ENCODE measurements at regions not wholly inside any gene's neighbourhood (a gene's known extent, or its start where the extent isn't known, plus 50 kb on each side); places are given as distances from the start of the nearest gene placed in this dataset.
"Not testable (repeated sequence)": the region's sequence is repeated elsewhere in the genome, so short reads cannot be mapped to it uniquely, and the experiment has no call there.

- not testable (repeated sequence) for H3K4me1 Mint-ChIP-seq (ENCODE audit: low read depth)
These were observed 502.2 kb downstream of the SPATA31D1 start for GRCh38 chr9:82490821-82491220.

GRCh38 chr9:82491604-82492003 is 503.0 kb downstream of the SPATA31D1 start:
- DNase-seq (no peak), ATAC-seq (no peak)
- Mint-ChIP-seq H3K9me3 (ENCODE audit: insufficient read depth) (no peaks in the 10 kb centered on the region), H3K27me3 (ENCODE audit: low read depth) (no peaks in the 10 kb centered on the region), H3K36me3 (ENCODE audit: low read depth) (no peaks in the 10 kb centered on the region), H3K4me3 (no peak overlapping the region), H3K27ac (no peak overlapping the region), H3K4me1 (ENCODE audit: low read depth) (no peaks in the 10 kb centered on the region)
- POLR2A ChIA-PET = no interaction called here
- CTCF ChIA-PET = no interaction called here

More at GRCh38 chr9:82490821-82491220, 502.2 kb downstream of the SPATA31D1 start:
- DNase-seq; H3K9me3 Mint-ChIP-seq (ENCODE audit: insufficient read depth); H3K27me3 Mint-ChIP-seq (ENCODE audit: low read depth); CTCF ChIA-PET; H3K36me3 Mint-ChIP-seq (ENCODE audit: low read depth); H3K27ac Mint-ChIP-seq; H3K4me3 Mint-ChIP-seq; ATAC-seq; POLR2A ChIA-PET: not testable (repeated sequence)

GRCh38 chr9:82492274-82492673 is 503.7 kb downstream of the SPATA31D1 start:
- POLR2A ChIA-PET = no interaction called here
- Mint-ChIP-seq H3K4me3 (no peak overlapping the region), H3K9me3 (ENCODE audit: insufficient read depth) (no peaks in the 10 kb centered on the region), H3K36me3 (ENCODE audit: low read depth) (no peaks in the 10 kb centered on the region), H3K27ac (no peak overlapping the region), H3K27me3 (ENCODE audit: low read depth) (no peaks in the 10 kb centered on the region), H3K4me1 (ENCODE audit: low read depth) (no peaks in the 10 kb centered on the region)
- CTCF ChIA-PET = no interaction called here
- no peak for ATAC-seq
- no peak for DNase-seq

- Mint-ChIP-seq H3K4me3 (no peak overlapping the region), H3K4me1 (ENCODE audit: low read depth) (no peaks in the 10 kb centered on the region), H3K9me3 (ENCODE audit: insufficient read depth) (no peaks in the 10 kb centered on the region), H3K36me3 (ENCODE audit: low read depth) (no peaks in the 10 kb centered on the region), H3K27me3 (ENCODE audit: low read depth) (no peaks in the 10 kb centered on the region), H3K27ac (no peak overlapping the region)
- CTCF ChIA-PET = no interaction called here
- DNase-seq (no peak), ATAC-seq (no peak)
- POLR2A ChIA-PET = no interaction called here
These were observed 507.6 kb downstream of the SPATA31D1 start for GRCh38 chr9:82495884-82496777.

GRCh38 chr9:82498541-82499317 is 510.2 kb downstream of the SPATA31D1 start:
- ATAC-seq = no peak
- H3K4me1 Mint-ChIP-seq (ENCODE audit: low read depth) = no peaks in the 10 kb centered on the region
- H3K27me3 Mint-ChIP-seq (ENCODE audit: low read depth) = no peaks in the 10 kb centered on the region
- no peak overlapping the region for H3K4me3 Mint-ChIP-seq
- DNase-seq = no peak
- no peaks in the 10 kb centered on the region for H3K36me3 Mint-ChIP-seq (ENCODE audit: low read depth)
- no peaks in the 10 kb centered on the region for H3K9me3 Mint-ChIP-seq (ENCODE audit: insufficient read depth)
- CTCF ChIA-PET = no interaction called here
- H3K27ac Mint-ChIP-seq = no peak overlapping the region
- POLR2A ChIA-PET = no interaction called here

- ChIA-PET CTCF (no interaction called here), POLR2A (no interaction called here)
- H3K36me3 Mint-ChIP-seq (ENCODE audit: low read depth) = no peaks in the 10 kb centered on the region
- no peaks in the 10 kb centered on the region for H3K9me3 Mint-ChIP-seq (ENCODE audit: insufficient read depth)
- DNase-seq (no peak), ATAC-seq (no peak)
- no peaks in the 10 kb centered on the region for H3K4me1 Mint-ChIP-seq (ENCODE audit: low read depth)
- H3K27me3 Mint-ChIP-seq (ENCODE audit: low read depth) = no peaks in the 10 kb centered on the region
- H3K27ac Mint-ChIP-seq = no peak overlapping the region
- H3K4me3 Mint-ChIP-seq = no peak overlapping the region
These were observed 510.8 kb downstream of the SPATA31D1 start for GRCh38 chr9:82499337-82499736.

- DNase-seq (no peak), ATAC-seq (no peak)
- H3K9me3 Mint-ChIP-seq (ENCODE audit: insufficient read depth) = peaks cover 5% of the 10 kb centered on the region
- no peak overlapping the region for H3K27ac Mint-ChIP-seq
- H3K36me3 Mint-ChIP-seq (ENCODE audit: low read depth) = no peaks in the 10 kb centered on the region
- no peaks in the 10 kb centered on the region for H3K4me1 Mint-ChIP-seq (ENCODE audit: low read depth)
- no peak overlapping the region for H3K4me3 Mint-ChIP-seq
- POLR2A ChIA-PET = no interaction called here
- no peaks in the 10 kb centered on the region for H3K27me3 Mint-ChIP-seq (ENCODE audit: low read depth)
- CTCF ChIA-PET = no interaction called here
These were observed 516.0 kb downstream of the SPATA31D1 start for GRCh38 chr9:82504620-82505019.

- Mint-ChIP-seq H3K27ac (no peak overlapping the region), H3K4me1 (ENCODE audit: low read depth) (no peaks in the 10 kb centered on the region), H3K9me3 (ENCODE audit: insufficient read depth) (peaks cover 5% of the 10 kb centered on the region), H3K4me3 (no peak overlapping the region), H3K36me3 (ENCODE audit: low read depth) (no peaks in the 10 kb centered on the region), H3K27me3 (ENCODE audit: low read depth) (no peaks in the 10 kb centered on the region)
- CTCF ChIA-PET = no interaction called here
- ATAC-seq (no peak), DNase-seq (no peak)
- POLR2A ChIA-PET = no interaction called here
These were observed 523.1 kb downstream of the SPATA31D1 start for GRCh38 chr9:82511626-82512025.

- Mint-ChIP-seq H3K36me3 (ENCODE audit: low read depth) (no peaks in the 10 kb centered on the region), H3K27ac (no peak overlapping the region), H3K27me3 (ENCODE audit: low read depth) (no peaks in the 10 kb centered on the region), H3K9me3 (ENCODE audit: insufficient read depth) (peaks cover 5% of the 10 kb centered on the region), H3K4me1 (ENCODE audit: low read depth) (no peaks in the 10 kb centered on the region), H3K4me3 (no peak overlapping the region)
- DNase-seq (no peak), ATAC-seq (no peak)
- CTCF ChIA-PET = no interaction called here
- POLR2A ChIA-PET = no interaction called here
These were observed 524.2 kb downstream of the SPATA31D1 start for GRCh38 chr9:82512728-82513127.

GRCh38 chr9:82513242-82513751 is 524.7 kb downstream of the SPATA31D1 start:
- ChIA-PET POLR2A (no interaction called here), CTCF (no interaction called here)
- H3K4me1 Mint-ChIP-seq (ENCODE audit: low read depth) = no peaks in the 10 kb centered on the region
- ATAC-seq (no peak), DNase-seq (no peak)
- H3K9me3 Mint-ChIP-seq (ENCODE audit: insufficient read depth) = peaks cover 5% of the 10 kb centered on the region
- H3K4me3 Mint-ChIP-seq = no peak overlapping the region
- H3K36me3 Mint-ChIP-seq (ENCODE audit: low read depth) = no peaks in the 10 kb centered on the region
- H3K27ac Mint-ChIP-seq = no peak overlapping the region
- H3K27me3 Mint-ChIP-seq (ENCODE audit: low read depth) = no peaks in the 10 kb centered on the region

- Mint-ChIP-seq H3K36me3 (ENCODE audit: low read depth) (no peaks in the 10 kb centered on the region), H3K27ac (no peak overlapping the region), H3K4me3 (no peak overlapping the region), H3K9me3 (ENCODE audit: insufficient read depth) (no peaks in the 10 kb centered on the region), H3K27me3 (ENCODE audit: low read depth) (no peaks in the 10 kb centered on the region), H3K4me1 (ENCODE audit: low read depth) (no peaks in the 10 kb centered on the region)
- ChIA-PET POLR2A (no interaction called here), CTCF (no interaction called here)
- ATAC-seq = no peak
- no peak for DNase-seq
These were observed 525.6 kb downstream of the SPATA31D1 start for GRCh38 chr9:82513976-82514735.

- H3K36me3 Mint-ChIP-seq (ENCODE audit: low read depth) = no peaks in the 10 kb centered on the region
- no peaks in the 10 kb centered on the region for H3K9me3 Mint-ChIP-seq (ENCODE audit: insufficient read depth)
- POLR2A ChIA-PET = no interaction called here
- no peak overlapping the region for H3K27ac Mint-ChIP-seq
- CTCF ChIA-PET = no interaction called here
- DNase-seq = no peak
- no peak for ATAC-seq
- no peaks in the 10 kb centered on the region for H3K27me3 Mint-ChIP-seq (ENCODE audit: low read depth)
- no peak overlapping the region for H3K4me3 Mint-ChIP-seq
- no peaks in the 10 kb centered on the region for H3K4me1 Mint-ChIP-seq (ENCODE audit: low read depth)
These were observed 530.3 kb downstream of the SPATA31D1 start for GRCh38 chr9:82518868-82519267.

Data from activated CD8-positive, alpha-beta T cell treated with anti-CD3 and anti-CD28 coated beads, Interleukin-2, amount 10 ng/mL, durations not matched to agents 7 days and 5 days (primary cell).